ENCODE measurements at regions not wholly inside any gene's neighbourhood (a gene's known extent, or its start where the extent isn't known, plus 50 kb on each side); places are given as distances from the start of the nearest gene placed in this dataset.

GRCh38 chr6:153852034-153852433 is 187.0 kb upstream of the OPRM1 start:
- no peak for FAIRE-seq
- dilution Hi-C loops (cut with MboI; ENCODE audit: extremely low pct_ligation_motif_present, low sequenced_read_pairs), result no loop called here
- no peaks in the 10 kb centered on the region for H3K79me2 ChIP-seq (ENCODE audit: control insufficient read depth, insufficient read depth, low read length)
- H3K4me3 ChIP-seq (ENCODE audit: control insufficient read depth in 2 of 3, extremely low read depth in 1 of 3, insufficient read depth in 2 of 3, low read depth in 1 of 3, low read length in 3 of 3), result no peak overlapping the region
- TF ChIP-seq, protein P1, sequence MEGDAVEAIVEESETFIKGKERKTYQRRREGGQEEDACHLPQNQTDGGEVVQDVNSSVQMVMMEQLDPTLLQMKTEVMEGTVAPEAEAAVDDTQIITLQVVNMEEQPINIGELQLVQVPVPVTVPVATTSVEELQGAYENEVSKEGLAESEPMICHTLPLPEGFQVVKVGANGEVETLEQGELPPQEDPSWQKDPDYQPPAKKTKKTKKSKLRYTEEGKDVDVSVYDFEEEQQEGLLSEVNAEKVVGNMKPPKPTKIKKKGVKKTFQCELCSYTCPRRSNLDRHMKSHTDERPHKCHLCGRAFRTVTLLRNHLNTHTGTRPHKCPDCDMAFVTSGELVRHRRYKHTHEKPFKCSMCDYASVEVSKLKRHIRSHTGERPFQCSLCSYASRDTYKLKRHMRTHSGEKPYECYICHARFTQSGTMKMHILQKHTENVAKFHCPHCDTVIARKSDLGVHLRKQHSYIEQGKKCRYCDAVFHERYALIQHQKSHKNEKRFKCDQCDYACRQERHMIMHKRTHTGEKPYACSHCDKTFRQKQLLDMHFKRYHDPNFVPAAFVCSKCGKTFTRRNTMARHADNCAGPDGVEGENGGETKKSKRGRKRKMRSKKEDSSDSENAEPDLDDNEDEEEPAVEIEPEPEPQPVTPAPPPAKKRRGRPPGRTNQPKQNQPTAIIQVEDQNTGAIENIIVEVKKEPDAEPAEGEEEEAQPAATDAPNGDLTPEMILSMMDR (optimal IDR thresholded peaks at IDR 0.05 in 1 of 3, IDR thresholded peaks at IDR 0.05 in 1 of 3, conservative IDR thresholded peaks at IDR 0.05 in 1 of 3; ENCODE audit: extremely low read depth in 1 of 3, insufficient read depth in 2 of 3, low read length in 3 of 3), result no peak
- TF ChIP-seq EZH2 (IDR thresholded peaks at IDR 0.05; ENCODE audit: low read length), result no peak
- no peaks in the 10 kb centered on the region for H3K27me3 ChIP-seq (ENCODE audit: control insufficient read depth, extremely low read depth, insufficient read depth, low read length)
- no peak overlapping the region for H3K27ac ChIP-seq (ENCODE audit: control insufficient read depth, insufficient read depth, low read length)
- H3K9ac ChIP-seq (ENCODE audit: control insufficient read depth, extremely low read depth, insufficient read depth, low read length), result no peak overlapping the region
- no peaks in the 10 kb centered on the region for H3K36me3 ChIP-seq (ENCODE audit: control insufficient read depth in 2 of 2, extremely low read depth in 1 of 2, insufficient read depth in 2 of 2, low read length in 2 of 2)
- no peak overlapping the region for H3K4me2 ChIP-seq (ENCODE audit: control insufficient read depth, extremely low read depth, insufficient read depth, low read depth, low read length)
- no peak for DNase-seq (ENCODE audit: low read depth, low spot score)
- H4K20me1 ChIP-seq (ENCODE audit: control insufficient read depth, extremely low read depth, insufficient read depth, low read length), result no peaks in the 10 kb centered on the region
- no peaks in the 10 kb centered on the region for H3K4me1 ChIP-seq (ENCODE audit: control insufficient read depth, extremely low read depth, insufficient read depth, low read length)
- no peaks in the 10 kb centered on the region for H3K9me3 ChIP-seq (ENCODE audit: control insufficient read depth, low read depth, low read length)
- no peak overlapping the region for H2AFZ ChIP-seq (ENCODE audit: control insufficient read depth, low read length)
- H3K9me1 ChIP-seq (ENCODE audit: control insufficient read depth, extremely low read depth, insufficient read depth, low read length), result no peaks in the 10 kb centered on the region

DNA sequence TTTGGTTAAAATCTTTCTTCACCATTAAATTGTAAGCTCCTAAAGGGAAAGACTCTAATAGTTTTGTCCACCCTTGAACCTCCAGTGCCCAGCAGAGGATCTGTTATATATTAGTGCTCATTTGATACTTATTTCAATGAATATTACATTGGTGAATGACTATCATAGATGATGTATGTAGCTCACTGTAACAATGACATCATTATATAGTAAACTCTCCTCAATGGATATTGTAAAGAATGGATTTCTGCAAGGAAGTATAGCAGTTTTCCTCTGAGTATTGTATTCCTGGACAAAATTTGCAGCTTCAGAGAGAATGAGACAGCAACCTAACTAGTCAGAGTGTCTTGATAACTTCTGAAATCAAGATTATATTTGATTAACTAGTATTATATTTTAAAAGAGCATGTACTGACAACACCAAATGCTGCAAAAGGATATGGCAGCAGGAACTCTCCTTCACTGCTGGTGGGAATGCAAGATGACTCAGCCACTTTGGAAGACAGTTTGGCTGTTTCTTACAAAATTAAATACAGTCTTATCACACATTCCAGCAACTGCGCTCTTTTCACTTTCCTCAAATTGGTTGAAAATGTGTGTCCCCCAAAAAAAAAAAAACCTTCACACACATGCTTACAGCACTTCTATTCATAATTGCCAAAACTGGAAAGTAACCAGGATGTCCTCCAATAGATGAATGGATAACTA is 189.8 kb upstream of the OPRM1 start:
- no peaks in the 10 kb centered on the region for H3K9me1 ChIP-seq (ENCODE audit: control insufficient read depth, extremely low read depth, insufficient read depth, low read length)
- no peaks in the 10 kb centered on the region for H3K9me3 ChIP-seq (ENCODE audit: control insufficient read depth, low read depth, low read length)
- TF ChIP-seq, protein P1 (optimal IDR thresholded peaks at IDR 0.05 in 1 of 3, IDR thresholded peaks at IDR 0.05 in 1 of 3, conservative IDR thresholded peaks at IDR 0.05 in 1 of 3; ENCODE audit: extremely low read depth in 1 of 3, insufficient read depth in 2 of 3, low read length in 3 of 3), result no peak
- TF ChIP-seq EZH2 (IDR thresholded peaks at IDR 0.05; ENCODE audit: low read length), result no peak

More for the DNA sequence above, 189.8 kb upstream of the OPRM1 start:
- Histone ChIP-seq H4K20me1 (ENCODE audit: control insufficient read depth, extremely low read depth, insufficient read depth, low read length) (no peaks in the 10 kb centered on the region), H3K9ac (ENCODE audit: control insufficient read depth, extremely low read depth, insufficient read depth, low read length) (no peak overlapping the region), H3K4me1 (ENCODE audit: control insufficient read depth, extremely low read depth, insufficient read depth, low read length) (no peaks in the 10 kb centered on the region), H3K27ac (ENCODE audit: control insufficient read depth, insufficient read depth, low read length) (no peak overlapping the region), H3K4me2 (ENCODE audit: control insufficient read depth, extremely low read depth, insufficient read depth, low read depth, low read length) (no peak overlapping the region), H3K4me3 (ENCODE audit: control insufficient read depth in 2 of 3, extremely low read depth in 1 of 3, insufficient read depth in 2 of 3, low read depth in 1 of 3, low read length in 3 of 3) (no peak overlapping the region), H3K36me3 (ENCODE audit: control insufficient read depth in 2 of 2, extremely low read depth in 1 of 2, insufficient read depth in 2 of 2, low read length in 2 of 2) (no peaks in the 10 kb centered on the region), H2AFZ (ENCODE audit: control insufficient read depth, low read length) (no peak overlapping the region), H3K27me3 (ENCODE audit: control insufficient read depth, extremely low read depth, insufficient read depth, low read length) (no peaks in the 10 kb centered on the region), H3K79me2 (ENCODE audit: control insufficient read depth, insufficient read depth, low read length) (no peaks in the 10 kb centered on the region)
- DNase-seq (ENCODE audit: low read depth, low spot score) (no peak), FAIRE-seq (no peak)
- dilution Hi-C loops (cut with MboI; ENCODE audit: extremely low pct_ligation_motif_present, low sequenced_read_pairs), result no loop called here

Measured in keratinocyte (primary cell).